DND-41 (cell line): ENCODE measurements at regions not wholly inside any gene's neighbourhood (a gene's known extent, or its start where the extent isn't known, plus 50 kb on each side); places are given as distances from the start of the nearest gene placed in this dataset.

Experiments used
- CTCF ChIP-seq: IDR thresholded peaks from 2 replicates; pipeline ENCODE4 v1.5.1; 2012; ENCODE audit warnings: borderline replicate concordance, low read length, moderate library complexity, mild to moderate bottlenecking; ENCODE audit not compliant: poor library complexity, severe bottlenecking; ENCODE audit errors: extremely low read depth
- EZH2 ChIP-seq: IDR thresholded peaks from 3 replicates; pipeline ENCODE4 v1.6.1; 2012; ENCODE audit warnings: borderline replicate concordance, low read depth, mild to moderate bottlenecking, moderate library complexity, low read length, inconsistent platforms; ENCODE audit not compliant: severe bottlenecking

- no peak for TF ChIP-seq EZH2
- no peak for TF ChIP-seq CTCF
Measured at GRCh38 chr9:32264170-32264864, 120.1 kb upstream of the ACO1 start.
